SIG-M5 (cell line): ENCODE measurements at regions not wholly inside any gene's neighbourhood (a gene's known extent, or its start where the extent isn't known, plus 50 kb on each side); places are given as distances from the start of the nearest gene placed in this dataset.
"Not testable (repeated sequence)": the region's sequence is repeated elsewhere in the genome, so short reads cannot be mapped to it uniquely, and the experiment has no call there.

Source experiments
- DNase-seq: peaks from one replicate; lab custom pipeline; 2025; lab: John Stamatoyannopoulos, UW

DNA sequence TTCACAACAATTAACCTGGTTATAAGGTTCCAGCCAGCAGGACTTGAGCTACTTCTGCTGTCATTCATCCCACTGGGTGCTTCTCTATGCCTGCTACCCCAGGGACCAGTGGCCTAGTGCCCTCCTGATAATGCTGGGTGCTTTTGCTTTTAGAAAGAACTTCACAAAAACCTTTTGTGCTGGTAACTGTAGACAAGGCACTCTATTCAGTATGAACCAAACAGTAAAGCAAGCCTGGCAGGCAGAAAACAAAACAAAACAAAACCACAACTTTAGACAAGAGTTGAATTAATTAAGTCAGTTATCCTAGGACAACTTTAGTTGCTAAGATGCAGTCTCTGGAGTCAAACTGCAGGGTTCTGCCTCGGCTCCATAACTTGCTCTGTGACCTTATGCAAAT is 61.9 kb upstream of the ADGRL2 start:
- no peak for DNase-seq

DNA sequence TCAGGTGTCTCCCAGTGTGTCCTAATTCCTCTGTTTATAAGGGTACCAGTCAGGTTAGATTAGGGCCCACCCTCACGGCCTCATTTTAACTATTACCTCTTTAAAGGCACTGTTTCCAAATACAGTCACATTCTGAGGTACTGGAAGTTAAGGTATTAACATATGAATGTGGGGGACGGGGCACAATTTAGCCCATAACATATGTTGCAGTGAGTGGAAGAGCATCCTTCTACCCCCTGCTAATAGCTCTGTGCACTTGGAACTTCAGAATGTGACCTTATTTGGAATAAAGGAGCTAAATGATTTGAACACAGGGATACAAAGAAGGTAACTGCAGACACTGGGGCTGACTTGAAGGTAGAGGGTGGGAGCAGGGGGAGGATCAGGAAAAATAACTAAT is 67.3 kb upstream of the ADGRL2 start:
- no peak for DNase-seq

- DNase-seq = no peak
These were observed 68.7 kb upstream of the ADGRL2 start for GRCh38 chr1:81731989-81732388.

DNA sequence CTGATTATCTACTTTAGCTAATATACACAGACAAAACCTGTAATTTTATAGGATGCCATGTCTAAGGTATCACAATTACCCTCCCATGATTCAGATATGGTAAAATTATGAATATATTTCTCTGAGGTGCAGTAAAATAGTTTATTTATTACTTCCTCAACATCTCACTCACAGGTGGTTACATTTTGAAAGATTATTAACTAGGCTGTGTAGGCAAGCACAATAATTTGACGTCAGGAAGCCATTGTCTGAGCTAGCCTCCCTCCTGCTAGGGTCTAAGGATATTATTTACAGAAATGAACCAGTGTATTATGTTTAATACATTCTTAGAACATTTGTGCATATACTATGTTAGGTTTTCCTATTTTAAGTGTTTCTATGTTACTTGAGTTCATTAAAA is 69.9 kb upstream of the ADGRL2 start:
- no peak for DNase-seq

- DNase-seq = not testable (repeated sequence)
These were observed 70.4 kb upstream of the ADGRL2 start for GRCh38 chr1:81730299-81730698.

DNA sequence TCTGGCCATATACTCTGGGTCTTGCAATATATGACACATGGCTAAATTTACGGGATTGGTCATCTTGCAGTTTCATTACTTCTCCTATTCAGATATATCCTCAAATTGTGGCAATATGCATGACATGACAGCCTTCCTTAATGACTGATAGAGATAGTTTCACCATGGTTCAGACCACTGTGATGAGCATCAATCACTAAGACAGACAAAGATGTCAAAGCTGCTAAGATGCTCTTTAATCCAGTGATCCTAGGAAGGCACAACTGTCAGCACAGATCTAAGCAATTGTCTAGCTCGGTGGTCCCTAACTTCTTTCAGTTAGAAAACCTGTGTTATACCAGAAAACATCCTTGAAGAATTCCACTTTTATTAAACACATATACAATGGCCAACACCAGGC is 70.9 kb upstream of the ADGRL2 start:
- DNase-seq = no peak

DNA sequence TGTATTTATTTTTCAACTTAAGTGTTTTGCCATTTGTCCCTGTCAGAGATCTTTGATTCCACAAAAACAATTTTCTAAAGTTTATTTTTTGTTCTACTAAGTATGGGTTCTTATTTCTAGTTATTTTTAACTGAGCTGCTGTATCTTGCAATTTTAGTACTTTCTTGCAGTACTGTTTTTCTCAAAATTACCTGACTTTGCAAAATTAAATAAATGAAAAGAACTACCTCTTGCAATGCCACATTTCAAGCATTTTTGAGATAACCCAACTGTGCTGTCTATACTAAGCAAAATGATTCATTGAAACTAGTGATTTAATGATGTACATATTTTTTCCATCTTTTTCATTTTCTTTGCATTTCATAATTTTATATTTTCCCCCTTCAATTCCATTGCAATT is 71.5 kb upstream of the ADGRL2 start:
- no peak for DNase-seq

DNA sequence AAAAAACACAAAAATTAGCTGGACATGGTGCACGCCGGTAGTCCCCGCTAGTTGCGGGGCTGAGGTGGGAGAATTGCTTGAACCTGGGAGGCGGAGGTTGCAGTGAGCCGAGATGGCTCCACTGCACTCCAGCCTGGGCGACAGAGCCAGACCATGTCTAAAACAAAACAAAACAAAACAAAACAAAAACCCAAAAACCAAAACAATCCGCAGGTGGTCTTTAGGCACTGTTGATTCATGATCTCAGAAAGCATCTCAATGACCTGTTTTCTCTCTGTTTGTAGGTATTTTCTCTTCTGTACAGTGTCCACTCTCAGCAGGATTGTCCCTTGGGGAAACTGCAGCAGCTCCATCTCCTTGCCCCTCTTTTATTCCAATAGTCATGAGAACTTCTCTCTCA is 74.9 kb upstream of the ADGRL2 start:
- no peak for DNase-seq

- DNase-seq = not testable (repeated sequence)
These were observed 78.0 kb upstream of the ADGRL2 start for GRCh38 chr1:81722631-81723328.

GRCh38 chr1:81720256-81720655 is 80.5 kb upstream of the ADGRL2 start:
- DNase-seq = not testable (repeated sequence)

DNA sequence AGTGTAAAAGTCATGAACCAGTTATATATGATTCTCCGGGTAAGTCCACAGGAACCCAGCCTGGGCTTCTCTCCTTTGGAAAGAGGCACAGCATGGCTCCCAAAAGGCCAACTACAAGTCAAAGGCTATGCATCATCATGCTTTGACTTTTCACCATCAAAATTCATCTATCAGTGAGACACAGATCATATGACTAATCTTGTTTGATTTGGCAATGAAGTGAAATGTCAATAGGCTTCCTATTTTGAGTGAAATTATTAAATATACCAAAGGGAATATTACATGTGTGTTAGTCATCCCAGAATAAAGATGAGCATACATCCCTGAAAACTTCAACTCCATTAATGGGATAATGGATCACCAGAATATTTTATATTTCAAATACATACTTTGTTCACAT is 83.5 kb upstream of the ADGRL2 start:
- no peak for DNase-seq

- no peak for DNase-seq
These were observed 85.3 kb upstream of the ADGRL2 start for GRCh38 chr1:81715391-81715790.

GRCh38 chr1:81714636-81715035 is 86.1 kb upstream of the ADGRL2 start:
- DNase-seq = no peak

GRCh38 chr1:81712425-81712824 is 88.3 kb upstream of the ADGRL2 start:
- DNase-seq = no peak

DNA sequence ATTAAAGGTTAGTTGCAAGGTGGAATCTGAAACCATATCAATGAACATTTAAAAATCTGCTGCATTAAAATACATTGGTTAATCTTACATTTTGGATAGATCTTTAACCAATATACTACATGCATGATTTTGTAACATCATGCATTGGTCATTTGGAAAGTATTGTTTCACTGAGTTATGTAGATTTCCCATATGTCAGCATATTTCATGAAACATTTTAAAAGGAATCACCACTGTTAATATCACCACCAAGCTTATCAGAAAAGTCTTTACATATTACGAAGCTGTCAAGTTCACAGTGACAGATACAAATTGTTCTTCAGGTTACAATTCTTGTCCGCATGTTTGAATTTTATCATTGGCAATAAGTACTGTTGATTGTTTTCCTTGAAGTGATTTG is 89.9 kb upstream of the ADGRL2 start:
- DNase-seq = no peak

DNA sequence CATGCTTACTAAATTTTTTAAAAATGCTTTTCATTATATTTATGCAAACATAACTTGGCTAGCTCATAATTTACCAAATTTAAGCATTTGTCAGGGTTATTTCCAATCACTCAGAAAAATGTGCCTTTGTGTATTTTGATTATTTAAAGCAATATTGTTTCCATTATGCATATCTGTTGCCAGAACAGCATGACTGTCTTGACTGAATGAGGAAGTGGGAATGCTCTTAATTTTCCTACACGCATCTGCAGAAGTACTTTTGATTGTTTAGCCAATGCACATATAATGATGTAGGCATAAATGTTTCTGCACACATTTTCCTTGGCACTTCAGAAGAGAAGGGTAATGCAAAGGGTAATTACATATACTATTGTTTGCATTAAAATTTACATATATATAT is 92.5 kb upstream of the ADGRL2 start:
- DNase-seq = no peak

- no peak for DNase-seq
These were observed 93.9 kb upstream of the ADGRL2 start for GRCh38 chr1:81706650-81707435.

GRCh38 chr1:81703756-81704463 is 96.8 kb upstream of the ADGRL2 start:
- DNase-seq = no peak

DNA sequence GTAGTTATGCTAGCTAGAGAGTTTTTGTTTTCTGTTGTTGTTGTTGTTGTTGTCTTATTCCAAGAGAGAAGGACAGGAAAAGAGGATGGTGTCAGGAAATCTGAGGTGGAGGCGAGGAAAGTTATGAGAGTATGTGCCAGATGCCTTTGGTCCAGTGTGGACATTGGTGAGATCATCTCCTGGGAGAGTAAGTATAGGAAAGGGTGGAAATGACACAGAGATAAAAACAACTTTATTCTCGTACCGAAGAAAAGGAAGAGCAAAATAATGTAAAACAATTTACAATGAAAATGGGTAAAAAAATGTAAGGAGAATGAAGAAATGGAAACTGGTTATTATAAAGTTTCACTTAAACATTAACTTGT is 97.4 kb upstream of the ADGRL2 start:
- DNase-seq = no peak

DNA sequence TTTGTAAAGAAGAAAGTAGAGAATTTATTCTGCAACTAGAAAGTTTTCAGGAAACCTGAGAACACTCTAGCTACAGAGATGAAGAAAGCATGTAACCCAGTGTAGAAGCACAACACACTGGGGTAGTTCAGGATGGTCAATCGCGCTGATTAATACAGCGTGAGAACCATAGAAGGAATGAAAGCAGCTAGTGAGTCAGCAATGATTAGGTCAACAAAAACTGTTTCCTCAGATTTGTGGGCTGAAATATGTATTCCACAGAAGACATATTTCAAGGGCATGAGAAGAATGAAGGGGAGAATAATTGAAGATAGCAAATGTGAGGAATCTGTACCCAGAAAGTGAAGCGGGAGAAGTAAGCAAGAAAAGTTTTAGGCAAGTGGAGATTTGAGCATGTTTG is 97.8 kb upstream of the ADGRL2 start:
- no peak for DNase-seq

GRCh38 chr1:81702079-81702715 is 98.5 kb upstream of the ADGRL2 start:
- no peak for DNase-seq

GRCh38 chr1:81700728-81701470 is 99.8 kb upstream of the ADGRL2 start:
- DNase-seq = no peak
